ENCODE measurements at regions not wholly inside any gene's neighbourhood (a gene's known extent, or its start where the extent isn't known, plus 50 kb on each side); places are given as distances from the start of the nearest gene placed in this dataset.

DNA sequence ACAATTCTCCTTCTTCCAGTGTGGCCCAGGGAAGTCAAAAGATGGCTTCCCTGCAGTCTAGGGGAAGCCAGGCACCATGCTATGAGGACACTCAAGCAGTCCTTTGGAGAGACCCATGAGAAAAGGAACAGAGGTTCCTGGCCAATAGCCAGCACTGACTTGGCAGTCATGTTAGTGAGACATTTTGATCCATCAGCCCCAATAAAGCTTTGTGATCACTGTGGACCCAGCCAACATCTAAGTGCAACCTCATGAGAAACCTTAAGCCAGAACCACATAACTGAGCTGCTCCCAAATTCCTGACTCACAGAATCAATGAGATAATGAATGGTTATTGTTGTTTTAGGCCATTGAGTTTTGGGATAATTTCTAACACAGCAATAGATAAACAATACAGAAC, 51.0 kb upstream of the NAP1L1 start:
- TF ChIP-seq CTCF (IDR thresholded peaks at IDR 0.05), result no peak
- no peak for TF ChIP-seq POLR2A (IDR thresholded peaks at IDR 0.05)
